ENCODE measurements at regions not wholly inside any gene's neighbourhood (a gene's known extent, or its start where the extent isn't known, plus 50 kb on each side); places are given as distances from the start of the nearest gene placed in this dataset.

GRCh38 chr6:93787841-93788240, 368.5 kb upstream of the EPHA7 start:
- ChIA-PET POLR2A (no interaction called here), CTCF (no interaction called here)
- no peaks in the 10 kb centered on the region for H3K36me3 Mint-ChIP-seq (ENCODE audit: low read depth)
- no peak for ATAC-seq
- H3K27ac Mint-ChIP-seq: no peak overlapping the region
- no peak for DNase-seq
- H3K4me3 Mint-ChIP-seq: no peak overlapping the region
- no peaks in the 10 kb centered on the region for H3K27me3 Mint-ChIP-seq (ENCODE audit: low read depth)
- H3K9me3 Mint-ChIP-seq (ENCODE audit: insufficient read depth): no peaks in the 10 kb centered on the region
- no peaks in the 10 kb centered on the region for H3K4me1 Mint-ChIP-seq (ENCODE audit: low read depth)

- H3K27ac Mint-ChIP-seq: no peak overlapping the region
- no peak for ATAC-seq
- DNase-seq: no peak
- no peaks in the 10 kb centered on the region for H3K9me3 Mint-ChIP-seq (ENCODE audit: insufficient read depth)
- ChIA-PET CTCF (no interaction called here), POLR2A (no interaction called here)
- no peaks in the 10 kb centered on the region for H3K27me3 Mint-ChIP-seq (ENCODE audit: low read depth)
- H3K4me1 Mint-ChIP-seq (ENCODE audit: low read depth): no peaks in the 10 kb centered on the region
- no peaks in the 10 kb centered on the region for H3K36me3 Mint-ChIP-seq (ENCODE audit: low read depth)
- no peak overlapping the region for H3K4me3 Mint-ChIP-seq
Measured at GRCh38 chr6:93786474-93787330, 367.3 kb upstream of the EPHA7 start.

DNA sequence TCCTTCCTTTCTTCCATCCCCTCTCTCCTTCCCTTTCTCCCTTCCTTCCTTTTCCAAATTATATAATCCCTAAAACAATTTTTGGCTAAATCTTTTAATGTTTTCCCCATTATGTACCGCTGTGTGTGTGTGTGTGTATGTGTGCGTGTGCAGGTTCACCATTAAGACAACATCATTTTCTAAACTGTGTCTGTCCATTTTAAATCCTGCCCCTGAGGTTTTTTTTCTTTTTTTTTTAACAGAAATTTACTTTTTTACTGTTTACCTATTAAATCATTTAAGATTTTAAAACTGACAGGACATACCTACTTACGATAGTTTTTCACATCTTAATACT, 366.3 kb upstream of the EPHA7 start:
- Mint-ChIP-seq H3K36me3 (ENCODE audit: low read depth) (no peaks in the 10 kb centered on the region), H3K27ac (no peak overlapping the region), H3K9me3 (ENCODE audit: insufficient read depth) (no peaks in the 10 kb centered on the region), H3K27me3 (ENCODE audit: low read depth) (no peaks in the 10 kb centered on the region), H3K4me1 (ENCODE audit: low read depth) (no peaks in the 10 kb centered on the region), H3K4me3 (no peak overlapping the region)
- POLR2A ChIA-PET: no interaction called here
- DNase-seq (no peak), ATAC-seq (no peak)
- CTCF ChIA-PET: no interaction called here

DNA sequence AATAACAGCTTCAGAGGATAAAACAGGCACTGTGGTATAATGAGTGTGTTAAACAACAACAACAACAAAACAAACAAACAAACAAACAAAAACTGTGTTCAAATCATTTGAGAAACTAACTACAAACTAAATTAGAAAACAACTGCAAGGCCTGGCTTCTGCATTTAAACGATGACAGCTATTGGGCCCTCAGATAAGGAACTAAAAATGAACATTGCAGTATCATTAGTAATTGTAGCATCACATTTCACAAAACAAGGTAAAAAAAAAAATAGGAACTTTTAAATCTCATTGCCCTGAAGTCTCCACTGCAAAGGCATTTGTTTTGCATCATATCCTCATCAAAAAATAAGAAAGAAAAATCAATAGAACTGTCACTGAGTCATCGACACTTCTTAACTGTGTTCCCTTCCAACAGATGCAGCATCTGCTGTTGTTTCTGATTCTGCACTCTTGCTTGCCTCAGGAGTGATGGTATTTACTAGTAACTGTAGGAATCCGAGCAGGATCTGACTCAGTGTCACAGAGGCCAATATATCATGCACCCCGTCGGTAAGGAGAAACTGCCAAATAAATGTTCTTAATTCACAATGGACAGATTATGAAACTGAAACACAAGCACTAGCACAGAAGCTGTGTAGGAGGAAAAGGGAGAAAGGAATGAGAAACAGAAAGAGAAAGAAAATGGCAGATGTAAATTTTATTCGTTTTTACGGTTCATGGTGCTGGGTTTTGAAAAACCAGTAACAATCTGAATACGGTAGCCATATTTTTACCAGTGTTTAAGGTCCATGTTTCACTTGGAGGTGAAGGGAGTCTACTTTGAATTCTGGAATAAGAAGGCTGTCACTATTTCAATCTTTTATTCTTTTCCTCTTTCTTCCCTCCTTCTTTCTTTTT, 365.7 kb upstream of the EPHA7 start:
- no peak for DNase-seq
- Mint-ChIP-seq H3K27me3 (ENCODE audit: low read depth) (no peaks in the 10 kb centered on the region), H3K9me3 (ENCODE audit: insufficient read depth) (no peaks in the 10 kb centered on the region), H3K4me3 (no peak overlapping the region), H3K27ac (no peak overlapping the region), H3K36me3 (ENCODE audit: low read depth) (no peaks in the 10 kb centered on the region), H3K4me1 (ENCODE audit: low read depth) (no peaks in the 10 kb centered on the region)
- no peak for ATAC-seq
- ChIA-PET CTCF (no interaction called here), POLR2A (no interaction called here)

DNA sequence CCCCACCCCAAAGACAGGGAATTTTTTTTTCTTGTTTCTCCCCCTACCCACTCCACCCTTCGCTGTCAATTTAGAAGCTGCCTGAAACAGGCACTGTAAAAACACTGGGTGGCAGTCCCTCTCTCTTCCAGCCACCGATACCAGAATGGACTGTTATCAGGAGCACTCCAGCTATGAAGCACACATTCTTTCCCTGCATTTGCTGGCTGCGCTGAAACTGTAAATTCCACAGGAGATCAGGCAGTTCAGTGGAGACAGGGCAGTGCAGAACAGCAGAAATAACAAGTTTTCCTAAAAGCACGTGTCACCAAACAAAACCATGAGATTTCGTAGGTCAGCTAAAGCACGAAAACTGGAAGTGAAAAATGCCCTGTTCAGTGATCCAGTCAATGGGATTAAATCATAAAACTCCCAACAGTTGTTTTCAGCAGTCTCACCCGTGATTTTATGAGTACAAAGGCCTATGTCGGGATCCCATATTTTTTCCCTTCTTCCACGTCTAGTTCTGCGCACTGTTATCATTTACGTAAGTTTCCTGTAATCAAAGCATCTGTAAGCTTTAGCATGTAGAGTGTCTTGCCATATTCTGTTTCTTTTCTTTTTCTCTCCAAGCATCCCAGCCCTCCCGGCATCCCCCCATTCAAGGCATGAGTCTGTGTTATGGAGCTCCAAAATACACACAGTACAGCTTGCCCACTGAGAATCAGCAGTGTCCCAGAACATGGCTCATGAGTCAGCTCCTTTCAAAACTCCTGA, 359.9 kb upstream of the EPHA7 start:
- no peak for ATAC-seq
- Mint-ChIP-seq H3K27ac (no peak overlapping the region), H3K4me1 (ENCODE audit: low read depth) (no peaks in the 10 kb centered on the region), H3K4me3 (no peak overlapping the region), H3K36me3 (ENCODE audit: low read depth) (no peaks in the 10 kb centered on the region), H3K27me3 (ENCODE audit: low read depth) (no peaks in the 10 kb centered on the region), H3K9me3 (ENCODE audit: insufficient read depth) (peaks cover 5% of the 10 kb centered on the region)
- CTCF ChIA-PET: no interaction called here
- no peak for DNase-seq
- POLR2A ChIA-PET: no interaction called here

DNA sequence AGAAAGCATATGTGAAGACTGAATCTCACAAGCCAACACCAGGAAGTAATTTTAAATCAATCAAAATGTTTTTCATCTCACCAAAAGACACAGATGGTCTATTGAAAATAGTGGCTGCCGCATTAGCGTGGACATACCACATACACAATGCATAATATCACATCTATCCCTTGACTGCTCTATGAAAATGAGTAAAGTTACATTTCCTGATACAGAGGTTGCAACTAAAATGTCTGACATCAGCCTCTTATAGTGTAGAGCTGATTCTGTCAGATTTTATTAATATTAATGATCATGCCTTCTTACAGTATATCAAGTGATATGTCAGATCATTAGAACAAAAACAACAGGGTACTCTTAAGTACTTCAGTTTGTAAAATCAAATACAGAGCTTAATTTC, 339.8 kb upstream of the EPHA7 start:
- no peak overlapping the region for H3K4me3 Mint-ChIP-seq
- no peak for DNase-seq
- ChIA-PET POLR2A (no interaction called here), CTCF (no interaction called here)
- H3K36me3 Mint-ChIP-seq (ENCODE audit: low read depth): no peaks in the 10 kb centered on the region
- H3K9me3 Mint-ChIP-seq (ENCODE audit: insufficient read depth): peaks cover 3% of the 10 kb centered on the region
- H3K4me1 Mint-ChIP-seq (ENCODE audit: low read depth): no peaks in the 10 kb centered on the region
- H3K27me3 Mint-ChIP-seq (ENCODE audit: low read depth): no peaks in the 10 kb centered on the region
- H3K27ac Mint-ChIP-seq: no peak overlapping the region
- no peak for ATAC-seq

GRCh38 chr6:93751969-93752368, 332.6 kb upstream of the EPHA7 start:
- DNase-seq (no peak), ATAC-seq (no peak)
- CTCF ChIA-PET: no interaction called here
- H3K4me3 Mint-ChIP-seq: no peak overlapping the region
- no peaks in the 10 kb centered on the region for H3K36me3 Mint-ChIP-seq (ENCODE audit: low read depth)
- no peaks in the 10 kb centered on the region for H3K27me3 Mint-ChIP-seq (ENCODE audit: low read depth)
- POLR2A ChIA-PET: no interaction called here
- H3K9me3 Mint-ChIP-seq (ENCODE audit: insufficient read depth): no peaks in the 10 kb centered on the region
- H3K27ac Mint-ChIP-seq: no peak overlapping the region
- H3K4me1 Mint-ChIP-seq (ENCODE audit: low read depth): no peaks in the 10 kb centered on the region

- H3K4me3 Mint-ChIP-seq: no peak overlapping the region
- H3K27ac Mint-ChIP-seq: no peak overlapping the region
- H3K27me3 Mint-ChIP-seq (ENCODE audit: low read depth): no peaks in the 10 kb centered on the region
- CTCF ChIA-PET: no interaction called here
- ATAC-seq (no peak), DNase-seq (no peak)
- H3K9me3 Mint-ChIP-seq (ENCODE audit: insufficient read depth): no peaks in the 10 kb centered on the region
- POLR2A ChIA-PET: no interaction called here
- no peaks in the 10 kb centered on the region for H3K4me1 Mint-ChIP-seq (ENCODE audit: low read depth)
- H3K36me3 Mint-ChIP-seq (ENCODE audit: low read depth): no peaks in the 10 kb centered on the region
Measured at GRCh38 chr6:93749930-93750329, 330.6 kb upstream of the EPHA7 start.

DNA sequence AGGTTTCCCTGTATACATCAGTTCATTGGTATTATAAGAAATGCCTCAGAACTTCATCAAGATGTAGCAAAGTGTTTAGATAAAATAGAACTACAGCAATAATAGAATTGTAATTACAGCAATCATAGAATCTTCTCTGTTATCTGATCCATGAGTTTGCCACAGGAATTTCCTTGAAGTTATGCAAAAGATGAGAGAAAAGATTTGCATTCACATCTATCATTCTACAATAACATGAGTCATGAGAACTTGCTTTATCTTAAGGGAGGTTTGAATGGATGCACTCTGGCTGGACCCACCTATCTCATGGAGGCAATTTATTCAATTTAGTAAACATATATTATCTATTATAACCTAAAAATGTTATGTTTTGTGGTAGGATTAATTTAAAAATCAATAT, 329.8 kb upstream of the EPHA7 start:
- no peak for DNase-seq
- POLR2A ChIA-PET: no interaction called here
- Mint-ChIP-seq H3K36me3 (ENCODE audit: low read depth) (no peaks in the 10 kb centered on the region), H3K4me3 (no peak overlapping the region), H3K27ac (no peak overlapping the region), H3K27me3 (ENCODE audit: low read depth) (no peaks in the 10 kb centered on the region), H3K9me3 (ENCODE audit: insufficient read depth) (no peaks in the 10 kb centered on the region), H3K4me1 (ENCODE audit: low read depth) (no peaks in the 10 kb centered on the region)
- CTCF ChIA-PET: no interaction called here
- no peak for ATAC-seq

DNA sequence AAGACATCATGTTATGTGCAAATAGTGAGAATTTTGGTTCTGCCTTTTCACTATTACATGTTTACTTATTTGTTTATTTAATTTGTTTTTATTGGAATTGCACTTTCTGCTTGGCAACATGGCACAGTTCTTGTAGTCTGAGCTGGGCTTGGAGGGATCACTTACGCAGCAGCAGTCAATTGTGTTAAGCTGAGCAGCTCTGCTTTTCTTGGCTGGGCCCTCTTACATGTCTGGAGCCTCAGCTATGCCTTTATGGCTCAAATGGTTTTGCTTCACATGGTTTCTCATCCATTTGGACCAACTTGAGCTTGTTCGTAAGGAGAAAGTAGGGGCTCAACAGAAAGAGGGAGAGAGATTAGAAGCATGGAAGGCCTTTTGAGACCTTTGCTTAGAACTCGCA, 327.5 kb upstream of the EPHA7 start:
- POLR2A ChIA-PET: no interaction called here
- no peak overlapping the region for H3K27ac Mint-ChIP-seq
- H3K9me3 Mint-ChIP-seq (ENCODE audit: insufficient read depth): no peaks in the 10 kb centered on the region
- DNase-seq (no peak), ATAC-seq (no peak)
- no peaks in the 10 kb centered on the region for H3K27me3 Mint-ChIP-seq (ENCODE audit: low read depth)
- H3K4me3 Mint-ChIP-seq: no peak overlapping the region
- H3K36me3 Mint-ChIP-seq (ENCODE audit: low read depth): no peaks in the 10 kb centered on the region
- no peaks in the 10 kb centered on the region for H3K4me1 Mint-ChIP-seq (ENCODE audit: low read depth)
- CTCF ChIA-PET: no interaction called here

- ChIA-PET POLR2A (no interaction called here), CTCF (no interaction called here)
- H3K4me3 Mint-ChIP-seq: no peak overlapping the region
- no peaks in the 10 kb centered on the region for H3K4me1 Mint-ChIP-seq (ENCODE audit: low read depth)
- no peaks in the 10 kb centered on the region for H3K9me3 Mint-ChIP-seq (ENCODE audit: insufficient read depth)
- no peaks in the 10 kb centered on the region for H3K36me3 Mint-ChIP-seq (ENCODE audit: low read depth)
- no peak for ATAC-seq
- H3K27me3 Mint-ChIP-seq (ENCODE audit: low read depth): no peaks in the 10 kb centered on the region
- DNase-seq: no peak
- no peak overlapping the region for H3K27ac Mint-ChIP-seq
Measured at GRCh38 chr6:93745306-93745705, 325.9 kb upstream of the EPHA7 start.

- POLR2A ChIA-PET: no interaction called here
Measured at GRCh38 chr6:93735099-93735498, 315.7 kb upstream of the EPHA7 start.

More at GRCh38 chr6:93735099-93735498, 315.7 kb upstream of the EPHA7 start:
- Mint-ChIP-seq H3K4me1 (ENCODE audit: low read depth) (no peaks in the 10 kb centered on the region), H3K9me3 (ENCODE audit: insufficient read depth) (peaks cover 3% of the 10 kb centered on the region), H3K36me3 (ENCODE audit: low read depth) (no peaks in the 10 kb centered on the region), H3K27ac (no peak overlapping the region), H3K4me3 (no peak overlapping the region), H3K27me3 (ENCODE audit: low read depth) (no peaks in the 10 kb centered on the region)
- CTCF ChIA-PET: no interaction called here
- DNase-seq (no peak), ATAC-seq (no peak)
